GM21619 (cell line): ENCODE measurements at regions not wholly inside any gene's neighbourhood (a gene's known extent, or its start where the extent isn't known, plus 50 kb on each side); places are given as distances from the start of the nearest gene placed in this dataset.
"Not testable (repeated sequence)": the region's sequence is repeated elsewhere in the genome, so short reads cannot be mapped to it uniquely, and the experiment has no call there.

Experiments
- ATAC-seq: cut with Tn5 transposase; IDR thresholded peaks from one replicate; pipeline ENCODE4 v1.9.1; 2021; ENCODE audit not compliant: unreplicated experiment

GRCh38 chr1:101185421-101185820 is 51.4 kb upstream of the S1PR1 start:
- no peak for ATAC-seq

DNA sequence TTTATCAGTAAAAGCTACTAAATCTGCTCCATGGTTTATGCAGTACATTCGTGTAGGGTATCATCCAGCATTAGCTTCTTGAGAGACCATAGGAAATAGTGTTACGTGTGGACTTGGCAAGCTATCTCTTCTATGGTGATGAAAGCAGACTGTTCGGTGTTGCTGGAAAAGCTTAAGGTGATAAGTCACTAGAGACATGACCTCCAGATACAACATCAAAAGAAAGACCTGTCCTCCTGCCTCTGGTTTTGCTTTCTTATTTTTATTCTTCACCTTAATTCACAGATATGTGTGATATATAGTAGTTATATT is 53.5 kb upstream of the S1PR1 start:
- ATAC-seq, result no peak

DNA sequence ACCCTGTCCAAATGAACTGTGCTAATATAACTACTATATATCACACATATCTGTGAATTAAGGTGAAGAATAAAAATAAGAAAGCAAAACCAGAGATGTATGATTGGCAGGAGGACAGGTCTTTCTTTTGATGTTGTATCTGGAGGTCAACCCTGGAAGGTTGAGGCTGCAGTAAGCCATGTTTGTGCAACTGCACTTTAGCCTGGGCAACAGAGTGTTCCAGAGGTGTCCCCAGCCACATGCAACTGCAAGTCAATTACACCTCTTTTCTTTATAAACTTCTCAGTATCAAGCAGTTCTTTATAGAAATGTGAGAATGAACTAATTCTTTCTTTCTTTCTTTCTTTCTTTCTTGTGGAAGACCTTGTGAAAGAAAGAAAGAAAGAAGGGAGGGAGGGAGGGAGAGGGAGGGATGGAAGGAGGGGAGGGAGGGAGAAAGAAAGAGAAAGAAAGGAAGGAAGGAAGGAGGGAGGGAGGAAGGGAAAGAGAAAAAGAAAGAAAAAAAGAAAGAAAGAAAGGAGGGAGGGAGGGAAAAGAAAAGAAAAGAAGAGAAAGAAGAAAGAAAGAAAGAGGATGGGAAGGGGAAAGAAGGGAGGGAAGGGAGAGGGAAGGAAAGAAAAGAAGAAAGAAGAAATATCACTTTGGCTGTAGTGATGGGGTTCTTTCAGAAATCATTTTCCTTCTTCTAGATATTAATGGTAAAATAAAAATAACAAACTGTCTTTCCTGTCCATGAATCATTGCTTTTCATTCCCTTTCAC is 54.0 kb upstream of the S1PR1 start:
- ATAC-seq, result no peak

GRCh38 chr1:101181930-101182329 is 54.9 kb upstream of the S1PR1 start:
- no peak for ATAC-seq

DNA sequence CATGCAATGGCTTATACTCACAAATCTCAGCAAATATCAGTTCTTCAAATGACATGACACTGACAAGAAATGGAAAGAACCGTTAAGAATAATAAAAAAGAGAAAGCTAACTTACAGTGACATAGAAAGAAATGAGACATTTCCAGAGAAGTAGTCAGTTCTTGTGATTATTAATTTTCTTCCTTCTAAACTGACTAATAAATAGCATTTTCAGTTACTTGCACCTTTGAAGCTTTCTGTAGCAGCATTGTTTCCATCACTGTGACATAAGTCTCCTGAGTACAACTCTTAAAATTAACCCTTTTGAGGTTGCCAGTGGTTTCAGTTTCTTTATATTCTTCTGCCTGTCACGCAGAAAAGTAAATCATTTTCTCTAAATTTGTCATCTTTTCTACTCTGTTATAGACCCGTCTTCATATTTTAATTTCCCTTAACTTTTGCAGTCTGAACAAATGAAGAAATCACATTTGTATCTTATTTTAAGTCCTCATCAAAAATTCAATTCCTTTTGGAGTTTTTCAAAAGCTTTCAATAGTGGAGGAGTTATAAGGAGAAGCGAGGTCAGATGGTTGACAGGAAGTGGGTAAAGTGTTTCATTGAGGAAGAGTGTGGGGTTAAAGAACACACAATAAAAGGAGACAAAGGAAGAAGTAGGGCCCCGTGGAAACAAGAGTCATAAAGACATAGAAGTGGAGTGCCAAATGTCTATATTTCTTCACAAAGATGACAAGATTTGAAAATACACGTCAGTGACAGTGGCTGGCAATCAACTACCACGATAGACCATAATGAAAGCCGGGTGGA is 57.9 kb upstream of the S1PR1 start:
- peak; percentile 88 for ATAC-seq

DNA sequence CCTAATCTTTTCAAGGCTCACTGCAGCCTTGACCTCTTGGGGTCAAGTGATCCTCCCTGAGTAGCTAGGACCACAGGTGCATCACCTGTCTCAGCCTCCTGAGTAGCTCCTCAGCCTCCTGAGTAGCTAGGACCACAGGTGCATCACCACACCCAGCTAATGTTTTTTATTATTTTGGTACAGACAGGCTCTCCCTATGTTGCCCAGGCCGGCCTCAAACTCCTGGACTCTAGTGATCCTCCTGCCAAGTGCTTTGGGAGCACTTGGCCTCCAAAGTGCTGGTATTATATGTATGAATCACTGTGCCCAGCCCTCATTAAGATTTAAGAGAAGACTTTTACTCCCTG is 58.5 kb upstream of the S1PR1 start:
- ATAC-seq, result no peak

DNA sequence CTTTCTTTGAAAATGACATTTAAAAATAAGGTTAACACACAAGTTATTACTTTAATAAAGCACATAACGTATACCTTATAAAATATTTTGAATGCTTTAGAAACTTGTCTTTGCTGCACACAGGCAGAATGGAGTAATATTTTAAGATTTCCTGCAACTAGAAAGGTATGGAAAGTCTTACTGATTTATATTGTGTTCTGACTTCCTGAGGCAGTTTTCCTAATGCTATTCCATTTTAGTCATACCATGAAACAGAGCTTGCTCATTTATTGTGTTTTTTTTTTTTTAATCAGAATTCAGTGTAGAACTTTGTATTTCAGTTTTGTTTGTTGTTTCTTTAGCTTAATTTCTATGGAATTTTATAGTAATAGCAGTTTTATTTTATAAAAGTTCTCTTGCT is 60.9 kb upstream of the S1PR1 start:
- no peak for ATAC-seq

DNA sequence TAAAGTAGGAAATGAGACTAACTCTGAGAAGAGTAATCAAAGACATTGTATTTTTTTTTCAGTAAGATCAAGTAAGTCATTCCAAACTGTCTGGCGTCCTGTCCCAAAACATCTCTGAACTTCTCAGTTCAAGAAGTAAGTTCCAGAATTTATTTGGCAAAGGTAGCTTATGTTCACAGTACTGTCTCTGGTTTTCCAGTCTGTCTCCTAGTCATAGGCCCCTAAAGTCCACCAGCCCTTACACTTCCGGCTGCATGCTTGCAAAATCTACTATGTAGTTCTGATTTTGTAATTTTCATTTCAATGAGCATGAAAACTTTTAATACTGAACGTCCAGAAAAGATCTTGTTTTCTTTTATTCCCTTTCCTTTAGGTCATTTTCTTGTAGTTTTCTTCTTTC is 61.4 kb upstream of the S1PR1 start:
- no peak for ATAC-seq

- no peak for ATAC-seq
These were observed 62.1 kb upstream of the S1PR1 start for GRCh38 chr1:101174722-101175121.

GRCh38 chr1:101174298-101174697 is 62.5 kb upstream of the S1PR1 start:
- ATAC-seq, result not testable (repeated sequence)

GRCh38 chr1:101170506-101171050 is 66.2 kb upstream of the S1PR1 start:
- no peak for ATAC-seq

DNA sequence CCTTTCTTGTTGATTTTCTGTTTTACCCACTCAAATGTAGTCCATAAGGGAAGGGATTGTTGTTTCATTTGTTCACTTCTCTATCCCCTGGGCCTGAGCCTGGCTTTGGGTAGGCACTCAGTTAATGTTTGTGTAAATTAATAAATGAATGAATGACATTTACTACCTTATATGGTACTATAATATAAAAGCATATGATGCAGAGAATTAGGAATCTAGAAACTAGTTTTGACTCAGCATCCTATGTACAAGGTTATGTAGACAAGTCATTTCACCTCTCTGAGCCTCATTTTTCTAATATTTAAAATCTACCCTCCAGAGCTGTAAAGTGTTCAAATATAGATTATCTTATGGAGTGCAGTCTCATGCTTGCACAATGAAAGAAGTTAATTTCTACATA is 68.9 kb upstream of the S1PR1 start:
- ATAC-seq, result peak; percentile 73

DNA sequence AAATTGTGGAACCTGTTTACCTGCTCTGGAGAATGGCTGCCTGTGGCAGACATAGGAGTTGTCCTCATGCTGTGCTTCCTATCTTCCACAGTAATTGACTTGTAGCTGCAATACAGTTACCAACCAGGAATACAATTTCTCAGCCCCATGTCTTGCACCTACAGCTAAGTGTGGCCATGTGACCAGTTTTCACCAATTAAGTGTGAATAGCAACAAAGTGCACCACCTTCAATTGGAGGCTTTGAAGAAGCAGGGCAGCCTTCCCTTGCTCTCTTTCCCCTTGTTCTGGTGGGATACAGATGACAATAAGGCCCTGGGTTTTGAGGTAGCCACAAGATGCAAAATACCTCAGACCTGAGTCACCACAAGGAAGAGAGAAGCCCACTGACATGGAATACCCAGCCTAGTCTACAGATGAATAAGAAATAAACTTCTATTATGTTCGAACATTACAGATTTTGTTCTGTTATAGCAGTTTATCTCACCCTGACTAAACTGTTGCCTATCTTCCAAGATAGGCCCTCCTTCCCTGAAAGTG is 70.2 kb upstream of the S1PR1 start:
- no peak for ATAC-seq

DNA sequence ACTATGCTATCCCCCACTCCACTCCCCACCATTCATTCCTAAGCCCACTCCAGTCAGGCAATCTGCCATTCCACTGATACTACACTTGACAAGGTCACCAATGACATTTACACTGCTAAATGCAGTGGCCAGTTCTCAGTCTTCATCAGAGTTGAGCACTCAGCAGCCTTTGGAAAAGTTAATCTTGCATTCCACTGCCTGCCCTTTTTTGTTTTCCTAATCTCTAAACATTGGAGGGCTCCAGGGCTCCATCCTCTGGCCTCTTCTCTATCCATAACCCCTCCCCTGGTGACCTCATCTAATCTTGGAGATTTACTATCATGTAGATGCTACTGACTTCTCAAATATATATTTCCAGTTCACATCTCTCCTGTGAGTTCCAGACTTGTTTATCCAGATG is 70.9 kb upstream of the S1PR1 start:
- no peak for ATAC-seq

DNA sequence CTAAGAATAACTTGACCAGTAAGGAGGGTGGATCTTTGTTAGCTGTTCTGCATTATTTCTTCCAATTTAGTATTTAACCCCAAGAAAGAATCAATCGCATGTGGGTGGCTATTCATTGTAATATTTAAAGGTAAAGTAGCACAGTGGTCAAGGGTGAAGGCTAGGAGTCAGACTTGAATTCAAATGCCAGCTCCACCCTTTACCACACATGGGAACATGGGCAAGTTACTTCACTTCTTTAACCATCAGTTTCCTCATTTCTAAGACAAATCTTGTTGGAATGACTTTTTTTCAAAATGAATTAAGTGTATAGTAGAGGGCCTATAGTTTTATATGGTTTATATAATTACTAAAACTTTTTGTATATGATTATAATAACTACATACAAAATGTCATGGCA is 71.3 kb upstream of the S1PR1 start:
- ATAC-seq, result no peak

GRCh38 chr1:101164776-101165175 is 72.0 kb upstream of the S1PR1 start:
- ATAC-seq, result no peak

DNA sequence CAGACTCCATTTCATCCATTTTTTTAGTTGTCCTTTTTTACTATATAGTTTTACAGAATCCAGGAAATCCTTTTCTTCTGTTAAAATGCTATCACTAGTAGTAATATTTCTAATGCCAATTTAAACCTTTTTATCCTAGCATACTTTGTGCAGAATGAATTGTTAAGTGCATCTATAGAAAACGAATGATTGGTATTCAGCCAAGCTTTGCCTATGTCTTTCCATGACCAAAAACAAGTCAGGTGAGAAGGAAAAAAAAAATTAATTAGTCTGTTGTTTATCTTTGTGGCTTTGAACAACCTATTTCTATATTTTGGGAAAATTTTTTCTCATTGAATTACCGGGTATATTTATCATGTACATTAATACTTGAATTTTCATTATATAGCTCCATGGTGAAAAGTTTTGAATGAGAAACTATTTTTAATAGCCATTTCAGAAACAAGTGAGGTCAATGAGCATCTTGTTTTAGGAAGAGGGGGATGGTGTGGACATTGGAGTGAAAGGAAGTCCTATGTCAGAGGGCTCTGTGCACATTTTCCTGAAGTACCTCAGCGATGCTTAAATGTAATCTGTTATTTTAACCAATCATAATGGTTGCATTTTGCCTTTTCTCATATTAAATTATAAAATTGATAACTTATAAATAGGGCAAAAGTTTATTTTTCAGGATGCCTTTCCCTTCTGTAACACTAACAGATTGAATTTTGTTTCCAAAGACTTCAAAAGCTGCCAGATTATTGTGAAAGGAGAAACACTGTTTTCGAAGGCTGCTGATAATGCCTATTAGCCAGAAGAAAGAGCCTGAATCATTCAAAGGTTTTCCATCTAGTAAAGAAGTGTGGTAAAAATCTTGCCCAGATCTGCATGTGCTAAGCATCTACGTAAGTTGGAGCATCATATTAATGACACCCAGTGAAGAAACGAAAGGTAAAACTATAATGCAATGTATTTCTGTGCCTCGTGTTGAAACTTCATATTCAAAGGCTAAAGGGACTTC is 73.8 kb upstream of the S1PR1 start:
- no peak for ATAC-seq

GRCh38 chr1:101162300-101162699 is 74.5 kb upstream of the S1PR1 start:
- no peak for ATAC-seq

GRCh38 chr1:101161619-101162018 is 75.2 kb upstream of the S1PR1 start:
- no peak for ATAC-seq

DNA sequence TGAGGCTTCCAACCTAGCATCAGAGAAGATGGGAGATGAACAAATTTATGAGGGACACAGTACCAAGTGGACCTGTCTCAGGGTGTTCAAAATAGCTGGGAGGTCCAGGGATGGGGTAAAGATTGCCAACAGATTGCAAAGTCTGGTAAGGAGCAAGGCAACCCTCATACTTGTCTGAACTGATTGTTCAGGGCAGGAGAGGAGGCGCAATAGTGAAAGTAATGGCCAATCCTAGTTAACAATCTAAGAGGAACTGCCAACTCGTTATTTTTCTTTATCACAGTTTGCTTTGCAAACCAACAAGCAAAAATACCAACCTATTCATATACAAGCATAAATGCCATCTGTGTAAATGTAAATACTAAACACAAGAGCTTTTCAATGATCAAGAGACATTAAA is 78.4 kb upstream of the S1PR1 start:
- peak; percentile 53 for ATAC-seq

DNA sequence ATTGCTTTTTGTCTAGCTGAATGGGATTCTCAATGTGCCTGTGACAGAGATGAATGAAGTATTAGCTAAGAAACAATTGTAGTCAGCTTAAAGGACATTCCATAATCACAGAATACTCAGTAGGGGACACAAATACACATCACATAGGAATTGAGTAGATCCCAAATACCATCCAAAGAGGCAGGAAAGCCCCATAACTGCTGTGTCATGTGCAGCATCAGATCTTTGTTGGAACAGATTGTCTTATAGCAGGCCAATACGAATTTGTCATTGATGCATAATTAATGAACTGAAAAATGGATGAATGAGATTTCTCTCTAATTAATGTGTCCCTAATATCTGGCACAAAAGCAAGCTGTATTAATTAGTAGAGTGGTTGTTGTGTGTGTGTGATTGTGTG is 82.3 kb upstream of the S1PR1 start:
- no peak for ATAC-seq
